Activated effector memory CD4-positive, alpha-beta T cell treated with Interleukin-2 at 50 U/mL for 16 hours (primary cell): ENCODE measurements at regions not wholly inside any gene's neighbourhood (a gene's known extent, or its start where the extent isn't known, plus 50 kb on each side); places are given as distances from the start of the nearest gene placed in this dataset.

Experiments used
- DNase-seq: peaks from one replicate; pipeline ENCODE4 v3.0.0-alpha.2; 2020

DNA sequence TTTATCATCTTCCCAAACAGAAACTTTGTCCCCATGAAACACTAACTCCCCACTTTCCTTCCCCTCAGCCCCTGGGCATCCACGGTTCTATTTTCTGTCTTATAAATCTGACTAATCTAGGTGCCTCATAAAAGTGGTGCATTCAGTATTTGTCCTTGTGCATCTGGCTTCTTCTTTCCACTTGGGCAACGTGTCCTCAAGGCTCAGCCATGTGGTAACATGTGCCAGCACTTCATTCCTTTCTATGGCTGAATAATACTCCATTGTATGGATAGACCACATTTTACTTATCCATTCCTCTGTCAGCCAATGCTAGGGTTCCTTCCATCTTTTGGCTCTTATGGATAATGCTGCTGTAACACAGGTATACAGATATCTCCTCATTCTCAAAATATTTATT lies 305.0 kb upstream of the RUNX1 start:
- DNase-seq: no peak

GRCh38 chr21:35352793-35353192 lies 303.7 kb upstream of the RUNX1 start:
- DNase-seq: no peak

DNA sequence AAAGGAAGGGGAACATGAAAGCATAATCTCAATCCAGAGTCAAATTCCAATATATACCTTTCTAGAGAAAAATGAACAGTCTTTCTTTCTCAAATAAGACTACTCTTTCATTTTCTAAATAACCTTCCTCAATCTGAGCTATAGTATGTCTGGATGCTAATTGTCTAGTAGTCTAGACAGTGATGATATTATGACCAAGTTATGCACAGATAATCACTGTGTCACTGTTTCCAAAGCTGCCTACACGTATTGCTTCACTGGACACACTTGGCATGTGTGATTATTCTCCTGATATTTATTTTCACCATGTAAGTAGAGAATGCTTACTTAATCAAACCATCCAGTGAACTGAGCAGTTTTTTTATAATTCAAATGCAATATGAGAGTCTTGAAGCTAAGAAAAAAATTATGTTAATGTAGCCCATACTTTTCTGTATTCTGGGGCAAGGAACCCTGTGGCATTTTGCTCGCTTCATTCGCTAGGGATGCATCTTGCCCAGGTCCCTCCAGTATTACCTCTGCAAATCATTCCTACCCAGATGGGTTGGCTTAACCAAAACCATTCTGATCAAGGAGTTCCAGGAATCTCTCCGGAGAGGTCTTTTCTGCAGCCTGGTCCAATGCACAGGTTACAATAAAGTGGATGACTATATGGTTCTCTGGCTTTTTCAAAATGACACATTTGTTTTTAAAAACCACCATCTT lies 303.1 kb upstream of the RUNX1 start:
- DNase-seq: no peak

- no peak for DNase-seq
Observed at GRCh38 chr21:35351434-35351833, 302.3 kb upstream of the RUNX1 start.

GRCh38 chr21:35350965-35351364 lies 301.9 kb upstream of the RUNX1 start:
- DNase-seq: no peak

DNA sequence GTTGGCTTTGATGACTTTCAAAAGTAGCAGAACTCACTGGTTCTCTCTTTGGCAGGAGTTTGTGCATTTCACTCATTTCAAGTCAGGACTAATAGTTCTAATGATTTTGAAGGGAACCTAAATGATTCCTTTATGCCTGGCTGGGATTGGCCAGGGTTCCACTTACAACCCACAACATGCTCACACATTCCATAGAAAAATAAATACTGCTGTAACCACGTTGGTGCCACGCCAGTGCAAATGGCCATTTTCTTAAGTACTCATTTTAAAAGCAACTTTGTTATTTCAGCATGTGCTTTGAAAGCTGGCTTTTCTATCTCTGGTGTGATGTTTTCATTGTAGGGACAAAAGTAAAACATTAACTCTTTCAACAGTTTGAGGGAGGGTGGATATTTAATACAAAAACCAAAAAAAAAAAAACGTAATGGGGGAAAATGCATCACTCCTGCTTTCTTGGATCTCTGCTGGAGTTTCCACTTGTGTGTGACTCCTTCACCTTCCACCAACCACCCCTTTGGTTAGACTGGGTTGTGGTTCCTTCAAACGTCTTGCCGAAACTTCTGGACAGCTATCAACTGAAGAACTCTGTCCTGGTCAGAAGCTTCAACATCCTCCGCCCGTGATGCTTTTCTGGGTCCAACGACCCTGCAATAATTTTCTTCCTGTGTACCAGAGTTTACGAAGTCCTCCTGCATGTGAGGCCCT lies 300.4 kb upstream of the RUNX1 start:
- DNase-seq: no peak

DNA sequence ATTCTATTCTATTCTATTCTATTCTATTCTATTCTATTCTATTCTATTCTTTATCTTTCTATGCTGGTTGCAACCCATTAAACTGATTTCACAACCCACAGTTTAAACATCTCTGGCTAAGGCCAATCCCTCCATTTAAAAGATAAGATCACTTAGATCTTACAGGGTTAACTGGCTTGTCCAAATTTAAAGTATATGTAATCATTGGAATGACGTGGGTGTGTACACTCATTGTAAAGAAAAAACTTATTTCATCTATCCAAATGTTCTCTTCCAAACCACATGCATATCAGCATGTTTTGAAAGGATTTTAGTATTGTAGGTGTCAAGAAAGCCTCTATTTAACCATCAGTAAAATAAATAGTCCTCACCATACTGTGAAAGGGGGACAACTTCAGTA lies 299.6 kb upstream of the RUNX1 start:
- no peak for DNase-seq

- DNase-seq: no peak
Observed at GRCh38 chr21:35346697-35347096, 297.6 kb upstream of the RUNX1 start.

DNA sequence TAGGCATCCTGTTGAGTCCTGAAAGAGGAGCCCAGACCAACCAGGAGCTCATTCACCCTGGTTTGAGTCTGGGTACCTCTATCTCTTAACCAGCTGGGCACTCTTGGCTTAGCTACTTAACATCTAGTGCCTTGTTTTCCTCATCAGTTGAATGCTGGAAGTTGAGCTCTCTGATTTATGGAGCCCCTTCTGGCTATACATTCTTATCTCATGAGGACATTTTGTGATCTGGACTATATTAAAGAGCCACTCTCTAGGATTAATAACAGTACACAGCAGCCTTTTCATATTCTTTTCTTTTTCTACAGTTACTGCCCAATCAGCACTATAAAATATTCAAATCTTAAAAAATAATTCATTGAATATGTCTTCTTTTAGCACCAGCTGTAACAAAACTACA lies 296.9 kb upstream of the RUNX1 start:
- DNase-seq: no peak

GRCh38 chr21:35344582-35344981 lies 295.5 kb upstream of the RUNX1 start:
- DNase-seq: no peak

DNA sequence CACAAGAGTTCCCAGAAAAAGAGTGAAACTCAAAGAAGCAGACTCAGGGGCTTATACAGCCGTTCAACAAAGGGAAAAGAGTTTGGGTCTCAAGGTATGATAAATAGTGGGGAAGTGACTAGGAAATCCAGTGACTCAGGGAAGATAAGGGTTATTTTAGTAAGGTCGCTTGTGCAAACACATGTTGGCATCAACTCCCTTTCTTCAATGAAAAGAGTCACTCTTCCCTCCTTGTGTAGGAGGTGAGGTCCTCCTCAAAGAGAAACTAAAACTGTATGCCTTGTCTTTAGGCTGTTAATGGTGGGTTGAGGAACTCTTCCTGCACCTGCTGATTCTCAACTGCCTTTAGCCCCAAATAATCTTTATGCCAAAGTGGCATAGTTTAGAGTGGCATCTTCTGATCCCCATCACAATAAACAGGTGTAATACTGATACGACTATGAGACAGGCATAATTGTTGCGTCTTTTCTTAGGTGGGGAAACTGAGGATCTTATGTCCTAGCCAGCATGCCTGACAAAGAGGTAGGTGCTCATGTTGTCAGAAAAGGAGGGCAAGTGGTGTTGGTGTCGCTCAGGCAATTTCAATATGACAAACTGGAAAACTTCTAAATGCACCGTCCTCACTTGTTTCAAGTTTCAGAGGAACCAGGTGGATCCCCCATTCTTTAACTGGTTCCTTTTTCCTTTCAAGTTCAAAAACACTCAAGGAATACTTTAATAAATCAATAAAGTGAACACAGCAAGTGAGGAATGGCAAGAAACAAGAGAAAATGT lies 294.1 kb upstream of the RUNX1 start:
- no peak for DNase-seq

GRCh38 chr21:35342440-35342839 lies 293.3 kb upstream of the RUNX1 start:
- DNase-seq: no peak

- DNase-seq: no peak
Observed at GRCh38 chr21:35340273-35340672, 291.2 kb upstream of the RUNX1 start.

- DNase-seq: no peak
Observed at GRCh38 chr21:35338881-35339632, 290.0 kb upstream of the RUNX1 start.

DNA sequence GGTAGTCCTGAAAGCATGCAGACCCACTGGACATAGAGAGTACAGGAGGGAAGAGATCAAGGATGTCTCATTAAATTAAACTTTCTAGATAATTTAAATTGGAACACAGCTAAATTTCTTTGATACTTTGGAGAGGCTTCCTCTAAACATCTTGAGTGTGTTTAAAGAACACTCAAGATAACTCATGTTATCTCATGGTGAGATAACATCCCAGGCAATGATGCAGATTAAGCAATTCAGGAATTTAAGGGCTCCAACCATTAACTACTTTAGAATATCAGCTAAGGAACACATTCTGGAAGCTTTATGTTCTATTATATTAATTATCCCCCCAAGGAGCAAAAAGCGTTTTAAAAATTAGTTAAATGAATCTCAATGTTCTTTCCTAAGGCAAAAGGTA lies 289.2 kb upstream of the RUNX1 start:
- no peak for DNase-seq

DNA sequence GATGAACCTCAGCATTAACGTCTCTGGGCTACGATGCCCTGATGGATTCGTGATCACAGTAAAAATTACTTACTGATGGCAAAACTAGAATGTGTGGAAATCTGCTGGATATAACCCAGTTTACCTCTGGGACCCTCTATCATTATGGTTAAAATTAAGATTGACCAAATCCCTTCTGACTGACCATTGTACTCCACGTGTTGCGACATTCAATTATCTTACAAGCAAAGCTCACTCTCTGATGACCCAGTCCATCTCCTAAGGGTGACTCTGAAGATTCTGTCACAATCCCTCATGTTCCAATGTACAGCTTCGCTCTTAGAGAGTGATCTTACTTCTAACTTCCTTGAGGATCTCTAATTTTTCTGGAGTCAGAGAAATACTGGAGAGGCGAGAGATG lies 288.5 kb upstream of the RUNX1 start:
- DNase-seq: no peak

- no peak for DNase-seq
Observed at GRCh38 chr21:35336534-35336933, 287.4 kb upstream of the RUNX1 start.

- DNase-seq: no peak
Observed at GRCh38 chr21:35335951-35336446, 286.9 kb upstream of the RUNX1 start.

GRCh38 chr21:35333831-35334618 lies 284.9 kb upstream of the RUNX1 start:
- DNase-seq: no peak

GRCh38 chr21:35332841-35333426 lies 283.8 kb upstream of the RUNX1 start:
- DNase-seq: no peak

- no peak for DNase-seq
Observed at GRCh38 chr21:35329940-35330660, 281.0 kb upstream of the RUNX1 start.
